Fibroblast of skin of left biceps (primary cell): ENCODE measurements at regions not wholly inside any gene's neighbourhood (a gene's known extent, or its start where the extent isn't known, plus 50 kb on each side); places are given as distances from the start of the nearest gene placed in this dataset.

Source experiments
- DNase-seq, 2 experiments: peaks; one replicate each; pipeline ENCODE4 v3.0.0-alpha.2; 2013; ENCODE audit warnings: low read depth in 2 of 2

DNA sequence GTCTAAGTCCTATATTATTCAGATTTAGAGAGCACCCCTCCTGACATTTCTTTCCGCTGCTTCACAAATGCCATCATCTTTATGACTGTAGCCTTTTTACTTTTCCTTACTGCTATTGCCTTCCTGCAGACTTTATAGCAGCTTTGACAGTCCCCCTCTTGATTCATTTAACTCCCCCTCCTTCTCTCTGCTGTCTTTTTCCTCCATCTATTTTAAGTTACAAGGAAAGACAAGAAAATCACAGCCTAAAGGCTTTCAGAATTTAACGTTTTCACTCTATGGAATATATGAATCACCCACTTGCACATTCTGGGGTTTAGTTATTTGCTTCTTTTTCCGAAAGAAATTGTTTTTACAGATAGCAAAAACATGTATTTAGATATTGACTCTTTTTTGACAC lies 183.4 kb upstream of the SETBP1 start:
- DNase-seq: no peak

- DNase-seq: no peak
These were observed 182.8 kb upstream of the SETBP1 start for GRCh38 chr18:44497757-44498490.

GRCh38 chr18:44500808-44501610 lies 179.7 kb upstream of the SETBP1 start:
- no peak for DNase-seq

- no peak for DNase-seq
These were observed 178.5 kb upstream of the SETBP1 start for GRCh38 chr18:44502221-44502620.

GRCh38 chr18:44502790-44503189 lies 177.9 kb upstream of the SETBP1 start:
- DNase-seq: no peak

GRCh38 chr18:44503854-44504253 lies 176.8 kb upstream of the SETBP1 start:
- no peak for DNase-seq

GRCh38 chr18:44507729-44508325 lies 172.9 kb upstream of the SETBP1 start:
- no peak for DNase-seq

DNA sequence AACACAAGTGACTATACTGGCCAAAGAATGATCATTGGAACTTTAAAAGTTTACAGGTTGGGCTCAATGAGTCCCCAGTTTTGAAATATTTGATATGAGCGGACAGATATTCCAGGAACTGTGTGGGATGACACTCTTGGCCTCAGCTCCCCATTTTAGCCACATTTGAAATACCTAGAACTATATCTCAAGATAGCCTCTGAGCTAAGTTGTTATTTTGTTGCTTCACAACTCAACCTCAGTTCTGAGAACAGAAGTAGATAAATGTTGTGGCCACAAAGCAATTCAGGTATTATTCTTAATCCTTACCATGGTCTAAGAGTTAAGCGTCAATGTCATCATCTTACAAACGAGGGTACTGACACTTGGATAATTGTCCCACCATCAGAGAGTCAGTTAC lies 172.2 kb upstream of the SETBP1 start:
- DNase-seq: no peak

DNA sequence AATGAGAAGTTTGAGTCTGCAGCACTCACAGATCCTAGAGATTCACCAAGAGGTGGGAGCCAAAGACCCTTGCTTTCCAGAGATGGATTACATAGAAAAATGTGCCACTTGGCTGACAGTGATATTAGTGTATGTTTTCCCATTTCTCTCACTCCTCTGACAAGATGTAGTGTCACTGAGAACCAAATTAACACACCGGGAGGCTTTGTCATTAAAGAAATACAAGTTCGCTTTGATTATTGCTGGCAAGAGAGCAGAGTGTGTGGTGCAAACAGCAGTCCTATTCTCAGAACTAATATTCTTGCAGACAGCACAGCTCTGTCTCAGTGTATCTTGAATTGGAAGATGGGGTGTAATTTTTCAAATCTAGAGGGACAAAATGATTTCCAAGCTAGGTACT lies 171.6 kb upstream of the SETBP1 start:
- no peak for DNase-seq

DNA sequence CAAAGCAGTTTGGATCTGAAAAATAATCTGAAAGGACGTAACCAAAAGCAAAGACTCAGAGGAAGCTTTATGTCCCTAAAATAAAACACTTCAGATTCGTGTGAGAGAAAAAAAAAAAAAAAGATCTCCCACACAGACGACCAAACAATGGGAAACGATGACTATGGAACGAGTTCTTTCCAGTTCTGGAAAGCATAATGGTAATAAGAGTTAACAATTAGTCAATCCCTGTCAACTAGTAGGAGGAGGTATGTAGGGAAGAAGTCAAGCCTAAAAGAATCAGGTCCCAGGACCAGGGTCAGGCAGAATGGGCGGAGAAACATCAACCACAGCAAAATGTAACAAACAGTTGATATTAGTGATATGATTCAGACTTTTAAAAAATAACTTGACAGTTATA lies 170.3 kb upstream of the SETBP1 start:
- DNase-seq: no peak

- DNase-seq: no peak
These were observed 167.5 kb upstream of the SETBP1 start for GRCh38 chr18:44513233-44513632.

DNA sequence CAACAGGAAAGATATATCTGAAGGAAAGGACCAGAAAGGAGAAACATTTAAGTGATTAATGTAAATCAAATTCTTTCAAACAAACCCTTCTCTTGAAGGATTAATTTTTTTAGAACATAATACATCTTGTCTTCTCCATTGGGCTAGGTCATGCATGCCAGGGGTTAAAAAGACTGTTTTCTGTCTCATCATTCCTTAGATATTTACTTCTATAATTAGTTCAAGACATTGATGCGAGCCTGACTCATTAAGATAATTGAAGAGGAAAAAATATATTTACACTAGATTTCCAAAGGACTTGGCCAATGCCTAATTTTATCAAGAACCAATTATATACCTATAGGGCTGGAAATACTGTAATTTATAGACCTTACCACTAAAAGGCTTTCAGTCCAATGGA lies 166.6 kb upstream of the SETBP1 start:
- no peak for DNase-seq

- DNase-seq: no peak
These were observed 165.9 kb upstream of the SETBP1 start for GRCh38 chr18:44514766-44515165.

DNA sequence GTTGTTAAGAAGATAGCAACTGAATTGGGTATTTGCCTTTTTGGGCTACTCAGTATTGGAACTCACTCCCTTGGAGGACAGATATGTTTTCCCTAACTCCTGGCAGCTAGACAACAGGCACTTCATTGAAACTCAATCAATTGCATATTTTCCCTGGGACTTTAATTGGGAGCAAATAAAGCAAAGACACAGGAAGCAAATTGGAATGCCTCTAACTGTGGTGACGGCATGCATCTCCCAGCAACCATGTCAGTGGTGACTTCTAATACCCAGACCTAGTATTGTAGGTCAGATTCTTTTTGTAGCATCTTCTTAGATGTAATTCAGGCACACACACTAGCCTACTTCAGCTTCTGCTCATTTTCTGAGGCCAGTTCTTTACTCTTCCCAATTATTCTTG lies 164.2 kb upstream of the SETBP1 start:
- DNase-seq: no peak

GRCh38 chr18:44517136-44517535 lies 163.6 kb upstream of the SETBP1 start:
- no peak for DNase-seq

DNA sequence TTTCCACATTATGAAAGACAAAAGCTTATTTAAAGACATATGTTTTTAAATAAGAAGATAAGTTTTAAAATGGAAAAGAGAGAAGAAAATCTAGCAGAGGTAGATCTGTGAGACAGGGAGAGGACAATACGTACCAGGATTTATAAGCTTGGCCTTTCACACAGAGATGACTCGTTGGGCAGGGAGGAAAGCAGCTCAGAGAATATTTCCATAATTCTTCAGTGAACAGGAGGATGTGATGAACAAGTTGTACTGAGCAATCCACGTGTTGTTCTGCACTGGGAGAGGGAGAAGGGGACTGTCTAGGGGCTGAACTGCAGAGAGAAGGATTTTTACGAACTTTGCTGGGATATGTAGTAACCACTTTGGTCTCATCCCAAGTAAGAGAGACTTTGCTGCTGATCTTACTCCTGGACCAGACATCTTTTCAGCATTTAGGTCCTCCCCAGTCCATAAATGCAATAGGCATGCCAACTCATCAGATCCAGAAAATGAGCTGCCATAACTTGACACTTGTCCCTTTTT lies 162.5 kb upstream of the SETBP1 start:
- DNase-seq: no peak

DNA sequence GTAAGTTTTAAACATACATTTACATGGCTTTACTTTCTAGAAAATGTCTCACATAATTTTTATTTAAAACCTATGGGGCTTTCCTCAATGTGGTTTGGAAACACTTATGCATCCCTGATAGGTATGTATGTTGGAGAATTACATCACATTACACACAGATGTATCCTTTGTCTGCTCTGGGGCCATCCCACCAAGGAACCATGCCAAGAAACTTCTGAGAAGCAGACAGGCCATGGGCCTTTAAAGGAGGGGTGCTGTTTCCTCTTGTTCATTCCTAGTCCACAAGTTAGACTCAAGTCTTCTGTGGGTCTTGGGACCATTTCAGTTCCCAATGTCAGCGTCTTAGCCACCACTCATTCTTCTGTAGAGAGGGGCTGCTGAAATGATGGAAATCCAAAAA lies 162.0 kb upstream of the SETBP1 start:
- peak; percentile 36 to 47 for DNase-seq

- DNase-seq: no peak
These were observed 159.6 kb upstream of the SETBP1 start for GRCh38 chr18:44520981-44521667.

DNA sequence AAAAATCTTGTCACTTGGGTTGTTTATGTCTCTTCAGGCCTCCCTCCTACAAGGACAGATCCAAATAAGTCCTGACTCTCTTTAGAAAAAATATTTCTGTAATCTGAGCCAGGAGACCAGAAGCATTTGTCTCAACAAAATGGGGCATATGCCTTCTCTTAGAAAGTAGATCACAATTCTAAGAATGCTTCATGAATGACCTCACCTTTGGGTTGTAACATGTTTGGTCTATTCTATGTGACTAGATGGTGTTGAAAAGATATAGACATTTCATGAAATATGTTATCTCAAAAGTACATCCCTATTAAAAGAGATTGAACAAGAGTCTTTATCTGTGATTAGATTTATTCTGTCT lies 159.0 kb upstream of the SETBP1 start:
- DNase-seq: no peak

DNA sequence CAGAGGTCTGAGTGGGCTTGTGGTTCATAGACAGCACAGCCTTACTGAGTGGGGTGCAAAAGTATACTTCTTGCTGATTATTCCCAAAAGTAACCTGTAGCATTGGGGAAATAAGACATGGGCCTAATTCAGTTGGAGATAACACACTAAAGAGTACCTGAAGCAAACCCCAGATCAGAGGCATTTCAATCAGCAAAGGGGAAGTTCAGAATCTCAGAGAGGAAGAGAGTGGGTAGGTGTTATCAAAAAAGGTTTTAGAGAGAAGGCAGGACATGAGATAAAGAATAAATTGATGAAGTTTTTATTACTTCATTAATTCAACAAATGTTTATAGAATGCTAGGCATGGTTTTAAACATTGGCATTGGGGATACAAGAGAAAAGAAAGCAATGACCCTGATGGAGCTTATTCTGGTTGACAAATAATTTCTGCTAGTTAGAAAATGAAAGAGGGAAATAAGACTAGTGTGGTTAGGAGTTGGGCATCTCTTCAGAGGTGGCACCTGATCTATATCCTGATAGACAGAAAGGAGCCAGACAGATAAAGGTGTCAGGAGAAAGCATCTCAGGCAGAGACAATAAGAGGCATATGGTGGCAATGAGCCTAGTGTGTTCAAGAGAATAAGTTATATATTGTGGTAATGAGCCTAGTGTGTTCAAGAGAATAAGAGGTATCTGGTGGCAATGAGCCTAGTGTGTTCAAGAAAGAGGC lies 153.8 kb upstream of the SETBP1 start:
- no peak for DNase-seq

DNA sequence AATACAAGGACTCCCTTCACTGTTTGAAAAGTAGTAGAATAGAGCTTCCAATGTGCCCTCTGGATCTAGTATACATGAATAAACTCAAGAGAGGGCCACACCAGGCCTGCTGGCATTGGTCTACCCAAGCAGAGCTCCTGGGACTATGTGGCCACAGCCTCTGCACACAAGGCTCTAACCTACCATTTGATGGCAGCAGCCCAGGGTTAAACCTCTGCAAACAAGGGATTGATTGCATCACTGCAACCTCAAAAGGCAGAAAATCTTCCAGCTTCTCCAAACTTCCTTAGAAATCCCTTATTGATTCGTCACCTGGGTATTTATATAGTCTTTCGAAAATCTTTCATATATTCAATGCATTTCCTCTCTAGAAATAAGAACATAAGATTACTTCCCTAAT lies 147.6 kb upstream of the SETBP1 start:
- no peak for DNase-seq

- DNase-seq: peak; percentile 71
These were observed 144.6 kb upstream of the SETBP1 start for GRCh38 chr18:44536046-44536445.
